ENCODE measurements at regions not wholly inside any gene's neighbourhood (a gene's known extent, or its start where the extent isn't known, plus 50 kb on each side); places are given as distances from the start of the nearest gene placed in this dataset.

GRCh38 chr19:30219702-30220101 is 152.5 kb upstream of the ZNF536 start:
- peaks cover 9 to 54% (median 28%) of the 10 kb centered on the region in 9 donors for H3K27me3 ChIP-seq
- DNase-seq (no peak), ATAC-seq (no peak)
- H3K27ac ChIP-seq = no peak overlapping the region
- H3K4me1 ChIP-seq = peaks cover 0 to 12% (median 0%) of the 10 kb centered on the region in 12 donors
- no peaks in the 10 kb centered on the region for H3K9me3 ChIP-seq
- no peaks in the 10 kb centered on the region for H3K36me3 ChIP-seq
- H3K4me3 ChIP-seq = no peak overlapping the region
- intact Hi-C loops (cut with DNase I) = loop anchor here in 5 of 10 donors (5.0 to 10.0 kb wide), 4 partner anchors 185 to 435 kb away; no protein-coding TSS in a partner anchor
- TF ChIP-seq CTCF (IDR thresholded peaks at IDR 0.05) (no peak), POLR2A (IDR thresholded peaks at IDR 0.05) (no peak)
- WGBS, 4 donors = 78 to 84% (median 82%) methylated on average over 5 of the region's 5 CpGs

DNA sequence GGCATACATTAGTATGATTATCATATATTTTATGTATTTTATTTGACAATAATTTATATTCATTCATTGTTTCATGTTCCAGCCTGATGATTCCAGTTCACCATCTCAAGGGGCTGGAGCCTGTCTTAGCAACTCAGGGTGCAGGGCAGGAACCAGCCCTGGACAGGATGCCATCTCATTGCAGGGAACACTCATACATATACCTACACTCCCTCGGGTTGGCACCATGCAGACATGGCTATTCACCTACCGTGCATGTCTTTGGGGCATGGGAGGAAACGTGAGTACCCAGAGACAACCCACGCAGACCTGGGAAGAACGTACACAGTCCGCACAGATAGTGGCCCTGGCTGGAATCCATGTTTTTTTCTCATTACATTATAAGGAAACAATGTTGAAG is 151.0 kb upstream of the ZNF536 start:
- no peaks in the 10 kb centered on the region for H3K9me3 ChIP-seq

DNA sequence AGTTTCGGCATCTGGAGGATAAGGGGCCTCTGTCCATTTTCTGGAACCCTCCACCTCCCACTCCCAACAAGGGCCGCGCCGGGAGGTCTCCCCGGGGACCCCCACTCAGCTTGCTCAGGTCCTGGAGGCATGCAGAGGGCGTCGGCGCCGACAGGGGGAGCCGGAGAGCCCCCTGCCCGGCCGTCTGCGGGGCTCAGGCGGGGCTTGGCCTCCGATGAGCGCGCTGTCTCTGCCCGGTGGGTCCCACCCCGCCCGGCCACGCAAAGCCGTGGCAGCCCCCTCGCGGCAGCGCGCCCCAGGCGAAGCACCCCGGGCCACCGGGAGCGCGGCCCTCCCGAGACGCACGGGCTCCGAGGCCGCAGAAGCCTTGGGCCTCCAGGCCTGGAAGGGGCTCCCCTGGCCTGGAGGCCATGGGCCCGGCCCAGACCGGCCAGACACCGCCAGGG is 149.7 kb upstream of the ZNF536 start:
- Histone ChIP-seq H3K9me3 (no peaks in the 10 kb centered on the region), H3K36me3 (no peaks in the 10 kb centered on the region), H3K27ac (no peak overlapping the region), H3K4me1 (peaks cover 0 to 39% (median 12%) of the 10 kb centered on the region in 12 donors), H3K27me3 (peaks cover 10 to 69% (median 48%) of the 10 kb centered on the region in 9 donors), H3K4me3 (peak overlapping the region in 2 of 12 donors; percentile 27 to 29)
- DNase-seq = no peak
- TF ChIP-seq POLR2A (IDR thresholded peaks at IDR 0.05) (no peak), CTCF (IDR thresholded peaks at IDR 0.05) (peak; percentile 54 to 78 (median 66))
- WGBS, 4 donors = 3 to 6% (median 3%) methylated on average over 14 to 39 of the region's 39 CpGs
- intact Hi-C loops (cut with DNase I) = loop anchor here in 5 of 10 donors (5.0 to 10.0 kb wide), 4 partner anchors 182 to 432 kb away; no protein-coding TSS in a partner anchor
- ATAC-seq = peak in 3 of 4 donors; percentile 43 to 52 (median 50)

More for the DNA sequence above, 151.0 kb upstream of the ZNF536 start:
- TF ChIP-seq POLR2A (IDR thresholded peaks at IDR 0.05) (no peak), CTCF (IDR thresholded peaks at IDR 0.05) (no peak)
- 72 to 78% (median 74%) methylated on average over 6 of the region's 6 CpGs for WGBS, 4 donors
- H3K27ac ChIP-seq = no peak overlapping the region
- no peak overlapping the region for H3K4me3 ChIP-seq
- ATAC-seq (no peak), DNase-seq (no peak)
- H3K27me3 ChIP-seq = peaks cover 10 to 64% (median 37%) of the 10 kb centered on the region in 9 donors
- intact Hi-C loops (cut with DNase I) = loop anchor here in 5 of 10 donors (5.0 to 10.0 kb wide), 4 partner anchors 184 to 434 kb away; no protein-coding TSS in a partner anchor
- H3K4me1 ChIP-seq = peaks cover 0 to 27% (median 4%) of the 10 kb centered on the region in 12 donors
- no peaks in the 10 kb centered on the region for H3K36me3 ChIP-seq

DNA sequence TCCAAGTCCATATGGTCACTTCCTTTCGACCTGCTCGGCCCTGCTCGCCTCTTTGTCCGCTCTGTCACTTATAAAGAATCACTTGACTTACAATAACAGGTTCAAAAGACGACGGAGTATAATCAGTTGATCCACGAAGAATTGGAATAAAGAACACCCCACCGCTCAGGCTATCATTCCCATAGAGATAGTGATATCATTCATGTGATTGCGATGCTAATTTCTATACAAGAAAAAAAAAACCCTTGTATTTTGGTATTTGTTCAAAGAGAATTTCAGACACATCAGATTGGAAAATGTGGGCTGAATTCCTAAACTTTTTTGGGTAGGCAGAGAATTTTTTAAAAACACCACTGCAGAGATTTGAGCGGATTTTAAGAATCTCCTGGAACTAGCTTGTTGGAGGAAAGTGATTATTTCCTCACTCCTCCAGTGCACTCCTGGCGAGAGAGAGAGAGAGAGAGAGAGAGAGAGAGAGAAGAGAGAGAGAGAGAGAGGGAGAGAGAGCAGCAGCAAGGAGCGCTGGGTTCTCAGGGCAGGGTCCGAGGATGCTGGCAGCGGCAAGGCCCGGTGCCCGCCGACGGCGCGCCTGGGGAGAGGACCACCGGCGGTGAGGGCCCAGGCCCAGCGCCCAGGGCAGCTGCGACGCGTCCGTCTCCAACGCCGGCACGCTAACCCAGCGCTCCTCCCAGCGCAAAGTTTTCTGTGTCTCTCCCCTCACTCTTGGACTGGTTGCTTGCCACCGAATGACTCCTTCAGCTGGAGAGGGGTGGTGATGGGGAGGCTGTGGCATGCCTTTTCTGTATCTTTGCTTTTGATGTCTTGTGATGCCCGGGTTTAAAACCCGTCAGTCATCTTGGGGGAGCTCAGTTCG is 149.0 kb upstream of the ZNF536 start:
- Histone ChIP-seq H3K4me1 (peaks cover 0 to 47% (median 14%) of the 10 kb centered on the region in 12 donors), H3K36me3 (no peaks in the 10 kb centered on the region), H3K27me3 (peaks cover 10 to 71% (median 56%) of the 10 kb centered on the region in 9 donors), H3K9me3 (no peaks in the 10 kb centered on the region), H3K4me3 (peak overlapping the region in 7 of 12 donors; percentile 5 to 29 (median 19)), H3K27ac (no peak overlapping the region)
- WGBS, 4 donors = 7 to 12% (median 10%) methylated on average over 36 of the region's 36 CpGs
- DNase-seq (no peak), ATAC-seq (no peak)
- TF ChIP-seq CTCF (IDR thresholded peaks at IDR 0.05) = no peak
- no peak for TF ChIP-seq POLR2A (IDR thresholded peaks at IDR 0.05)
- intact Hi-C loops (cut with DNase I) = loop anchor here in 5 of 10 donors (5.0 to 10.0 kb wide), 4 partner anchors 182 to 432 kb away; no protein-coding TSS in a partner anchor

Data from heart left ventricle (tissue), 16 donors.